HG03460 (cell line): ENCODE measurements at regions not wholly inside any gene's neighbourhood (a gene's known extent, or its start where the extent isn't known, plus 50 kb on each side); places are given as distances from the start of the nearest gene placed in this dataset.
A peak's percentile ranks its signal among the peaks of the same experiment; 100 is the strongest.

ENCODE experiments used
- ATAC-seq: cut with Tn5 transposase; IDR thresholded peaks from one replicate; pipeline ENCODE4 v1.9.1; 2021; ENCODE audit not compliant: unreplicated experiment

- no peak for ATAC-seq
These were observed 592.3 kb upstream of the ID2 start for GRCh38 chr2:8089596-8089995.

- no peak for ATAC-seq
These were observed 590.8 kb upstream of the ID2 start for GRCh38 chr2:8090748-8091700.

GRCh38 chr2:8094526-8094925, 587.3 kb upstream of the ID2 start:
- no peak for ATAC-seq

- no peak for ATAC-seq
These were observed 585.9 kb upstream of the ID2 start for GRCh38 chr2:8095978-8096377.

GRCh38 chr2:8096484-8096883, 585.4 kb upstream of the ID2 start:
- ATAC-seq: no peak

GRCh38 chr2:8098476-8099266, 583.2 kb upstream of the ID2 start:
- no peak for ATAC-seq

GRCh38 chr2:8099267-8099582, 582.6 kb upstream of the ID2 start:
- ATAC-seq: no peak

- no peak for ATAC-seq
These were observed 580.1 kb upstream of the ID2 start for GRCh38 chr2:8101614-8102277.

GRCh38 chr2:8102470-8102869, 579.4 kb upstream of the ID2 start:
- ATAC-seq: no peak

- no peak for ATAC-seq
These were observed 578.7 kb upstream of the ID2 start for GRCh38 chr2:8103085-8103708.

- ATAC-seq: no peak
These were observed 574.7 kb upstream of the ID2 start for GRCh38 chr2:8107150-8107549.

GRCh38 chr2:8107621-8108378, 574.1 kb upstream of the ID2 start:
- no peak for ATAC-seq

GRCh38 chr2:8110716-8111115, 571.1 kb upstream of the ID2 start:
- no peak for ATAC-seq

- no peak for ATAC-seq
These were observed 570.7 kb upstream of the ID2 start for GRCh38 chr2:8111193-8111592.

GRCh38 chr2:8115456-8115855, 566.4 kb upstream of the ID2 start:
- no peak for ATAC-seq

GRCh38 chr2:8115966-8116365, 565.9 kb upstream of the ID2 start:
- no peak for ATAC-seq

GRCh38 chr2:8116661-8117060, 565.2 kb upstream of the ID2 start:
- ATAC-seq: peak; percentile 99

- ATAC-seq: no peak
These were observed 562.7 kb upstream of the ID2 start for GRCh38 chr2:8118940-8119781.

GRCh38 chr2:8119782-8120505, 561.9 kb upstream of the ID2 start:
- ATAC-seq: no peak
